Heart left ventricle (tissue), 13 donors: ENCODE measurements at regions not wholly inside any gene's neighbourhood (a gene's known extent, or its start where the extent isn't known, plus 50 kb on each side); places are given as distances from the start of the nearest gene placed in this dataset.

Source experiments
- POLR2A ChIP-seq, 2 donors: fragments of 450-650 bp; IDR thresholded peaks; one replicate each; pipeline ENCODE4 v1.6.1; 2017; ENCODE audit warnings: antibody characterized with exemption in 2 of 2, mild to moderate bottlenecking in 2 of 2, moderate library complexity in 2 of 2
- TF ChIP-seq, protein P1 (sequence below), 12 donors: fragments of 200-600 bp; sonication (generic) in 4 of 12; IDR thresholded peaks; one replicate each; pipeline versions ENCODE4 v1.5.0 to v1.8.0; 2018 to 2022; ENCODE audit warnings: antibody characterized with exemption in 12 of 12, mild to moderate bottlenecking in 5 of 12
- donor health status: ischemic (EF 13 %, LVEDD 7.1; RV severe dilation, severe dysfunction).
- donor health status: DM: no; HTN: yes; CAD: no.
- donor health status: DM: no; HTN: no; CAD: no.
- donor health status: ischemic (EF 25% LVEDD 6.9; RV normal size, moderate dysfunction).
- donor health status: ischemic (EF 25% LVEDD 5.7; RV mildly dilated, moderate dysfunction).
- donor health status: ischemic (EF 35%, LVEDD 5.7; RV mildly dilated, moderate dysfunction).
- donor health status: nonischemic (EF 11% LVEDD 7.7; RV severe dilation, severe dysfunction).
- donor health status: DM: yes; HTN: yes; CAD: no.
- donor health status: PGD.
- donor health status: ischemic (EF 29% LVEDD 5.4; RV normal size, mild dysfunction).
- donor health status: nonischemic (EF 23%, LVEDD 6.1; RV moderate dilation, normal function).

DNA sequence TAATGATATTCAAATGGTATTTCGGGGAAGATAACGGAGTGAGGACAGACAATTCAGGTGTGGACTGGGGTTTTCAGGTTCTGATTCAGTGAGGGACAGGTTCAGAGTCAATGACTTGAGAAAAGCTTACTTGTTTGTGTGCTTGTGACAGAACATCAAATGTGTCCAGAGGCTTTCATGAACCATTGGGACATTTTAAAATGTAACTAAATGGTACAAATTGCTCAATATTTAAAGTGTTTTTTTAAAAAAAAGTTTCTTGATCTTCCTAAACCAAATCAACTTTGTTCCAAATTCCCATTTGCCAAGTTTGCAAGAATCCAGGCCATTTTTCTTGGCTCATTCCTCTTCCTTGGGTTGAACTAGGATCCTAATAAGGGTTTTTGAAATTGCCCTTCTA, 59.4 kb upstream of the BZW1 start:
- TF ChIP-seq, protein P1, sequence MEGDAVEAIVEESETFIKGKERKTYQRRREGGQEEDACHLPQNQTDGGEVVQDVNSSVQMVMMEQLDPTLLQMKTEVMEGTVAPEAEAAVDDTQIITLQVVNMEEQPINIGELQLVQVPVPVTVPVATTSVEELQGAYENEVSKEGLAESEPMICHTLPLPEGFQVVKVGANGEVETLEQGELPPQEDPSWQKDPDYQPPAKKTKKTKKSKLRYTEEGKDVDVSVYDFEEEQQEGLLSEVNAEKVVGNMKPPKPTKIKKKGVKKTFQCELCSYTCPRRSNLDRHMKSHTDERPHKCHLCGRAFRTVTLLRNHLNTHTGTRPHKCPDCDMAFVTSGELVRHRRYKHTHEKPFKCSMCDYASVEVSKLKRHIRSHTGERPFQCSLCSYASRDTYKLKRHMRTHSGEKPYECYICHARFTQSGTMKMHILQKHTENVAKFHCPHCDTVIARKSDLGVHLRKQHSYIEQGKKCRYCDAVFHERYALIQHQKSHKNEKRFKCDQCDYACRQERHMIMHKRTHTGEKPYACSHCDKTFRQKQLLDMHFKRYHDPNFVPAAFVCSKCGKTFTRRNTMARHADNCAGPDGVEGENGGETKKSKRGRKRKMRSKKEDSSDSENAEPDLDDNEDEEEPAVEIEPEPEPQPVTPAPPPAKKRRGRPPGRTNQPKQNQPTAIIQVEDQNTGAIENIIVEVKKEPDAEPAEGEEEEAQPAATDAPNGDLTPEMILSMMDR (IDR thresholded peaks at IDR 0.05): no peak
- no peak for TF ChIP-seq POLR2A (IDR thresholded peaks at IDR 0.05)
